ENCODE measurements at regions not wholly inside any gene's neighbourhood (a gene's known extent, or its start where the extent isn't known, plus 50 kb on each side); places are given as distances from the start of the nearest gene placed in this dataset.

DNA sequence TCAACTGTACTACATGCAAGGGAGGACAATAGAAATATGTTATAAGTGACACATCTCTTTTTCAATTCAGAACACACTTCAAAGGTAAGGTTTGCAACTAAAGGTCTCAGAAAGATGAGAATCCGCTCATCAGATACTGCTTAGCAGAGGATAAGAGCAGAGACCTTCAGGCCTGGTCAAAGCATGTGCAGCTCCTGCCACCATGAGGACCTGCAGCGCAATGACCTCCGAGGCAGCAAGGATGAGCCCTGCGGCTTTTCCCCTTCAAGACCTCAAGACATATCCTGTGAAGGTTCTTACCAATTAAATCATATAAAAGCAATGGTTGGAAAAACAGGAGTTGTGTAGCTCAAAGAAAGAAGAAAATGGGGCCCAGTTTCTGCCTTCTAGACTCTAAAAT, 135.8 kb downstream of the TRIM36 start:
- H3K4me1 ChIP-seq (ENCODE audit: insufficient read depth), result no peaks in the 10 kb centered on the region
- TF ChIP-seq EP300 (IDR thresholded peaks at IDR 0.05) (no peak), CTCF (IDR thresholded peaks at IDR 0.05) (no peak), POLR2A (IDR thresholded peaks at IDR 0.05) (no peak)
- no peak overlapping the region for H3K4me3 ChIP-seq
- no peak overlapping the region for H3K27ac ChIP-seq
- intact Hi-C loops (cut with DNase I), result no loop called here
- no peaks in the 10 kb centered on the region for H3K36me3 ChIP-seq
- no peaks in the 10 kb centered on the region for H3K9me3 ChIP-seq
- 51 to 54% (median 52%) methylated on average over 4 of the region's 4 CpGs for WGBS, 3 donors
- DNase-seq, result no peak
- H3K27me3 ChIP-seq, result no peaks in the 10 kb centered on the region

DNA sequence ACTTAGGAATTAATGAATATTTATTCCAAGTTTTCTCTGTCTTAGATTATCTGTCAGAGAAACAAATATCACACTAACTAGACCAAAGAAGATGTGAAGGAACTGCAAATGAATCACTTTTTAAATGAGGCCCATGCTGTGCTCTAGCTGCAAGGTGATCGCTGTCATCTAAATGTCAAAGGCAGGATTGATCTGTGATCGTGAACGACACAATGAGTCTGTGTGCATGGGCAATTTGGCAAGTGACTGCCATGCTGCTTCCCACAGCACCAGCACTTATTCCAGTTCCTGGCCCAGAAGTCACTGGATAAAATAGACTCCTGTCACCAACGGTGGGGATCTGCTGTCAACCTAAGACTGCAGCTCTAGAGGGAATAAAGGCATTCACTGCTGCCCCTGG, 141.2 kb downstream of the TRIM36 start:
- H3K27me3 ChIP-seq, result no peaks in the 10 kb centered on the region
- TF ChIP-seq POLR2A (IDR thresholded peaks at IDR 0.05) (no peak), EP300 (IDR thresholded peaks at IDR 0.05) (no peak), CTCF (IDR thresholded peaks at IDR 0.05) (no peak)
- no peaks in the 10 kb centered on the region for H3K9me3 ChIP-seq
- H3K4me3 ChIP-seq, result no peak overlapping the region
- DNase-seq, result no peak
- 56 to 63% (median 58%) methylated on average over 4 of the region's 4 CpGs for WGBS, 3 donors
- intact Hi-C loops (cut with DNase I), result no loop called here
- no peaks in the 10 kb centered on the region for H3K36me3 ChIP-seq
- no peaks in the 10 kb centered on the region for H3K4me1 ChIP-seq (ENCODE audit: insufficient read depth)
- no peak overlapping the region for H3K27ac ChIP-seq

DNA sequence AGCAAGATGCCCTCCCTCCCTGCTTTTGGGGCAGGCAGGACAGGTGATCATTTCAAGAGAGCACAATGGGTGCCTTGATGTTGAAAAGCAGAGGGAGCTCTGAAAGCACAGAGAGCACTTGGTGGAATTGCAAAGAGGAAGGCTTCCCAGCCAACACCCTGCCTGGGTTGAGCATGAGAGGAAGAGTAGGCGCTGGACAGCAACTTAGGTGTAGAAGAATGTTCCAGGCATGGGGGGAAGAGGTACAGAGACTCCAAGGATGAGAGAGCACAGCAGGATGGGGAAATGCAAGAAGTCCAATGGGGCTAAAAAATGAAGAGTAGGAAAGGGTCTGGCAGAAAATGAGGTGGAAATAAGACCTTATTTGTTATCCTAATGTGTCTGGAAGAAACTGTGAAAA, 144.8 kb downstream of the TRIM36 start:
- Histone ChIP-seq H3K4me1 (ENCODE audit: insufficient read depth) (no peaks in the 10 kb centered on the region), H3K27me3 (no peaks in the 10 kb centered on the region), H3K4me3 (no peak overlapping the region), H3K36me3 (no peaks in the 10 kb centered on the region), H3K9me3 (no peaks in the 10 kb centered on the region), H3K27ac (no peak overlapping the region)
- no peak for DNase-seq
- 38 to 61% (median 55%) methylated on average over 1 of the region's 1 CpG for WGBS, 3 donors
- TF ChIP-seq POLR2A (IDR thresholded peaks at IDR 0.05) (no peak), CTCF (IDR thresholded peaks at IDR 0.05) (no peak), EP300 (IDR thresholded peaks at IDR 0.05) (no peak)
- intact Hi-C loops (cut with DNase I), result no loop called here

GRCh38 chr5:115022303-115022702, 147.4 kb downstream of the TRIM36 start:
- intact Hi-C loops (cut with DNase I), result no loop called here
- DNase-seq, result no peak
- no peak overlapping the region for H3K27ac ChIP-seq
- H3K36me3 ChIP-seq, result no peaks in the 10 kb centered on the region
- no peak overlapping the region for H3K4me3 ChIP-seq
- no peaks in the 10 kb centered on the region for H3K27me3 ChIP-seq
- H3K9me3 ChIP-seq, result no peaks in the 10 kb centered on the region
- no peak for TF ChIP-seq EP300 (IDR thresholded peaks at IDR 0.05)
- TF ChIP-seq POLR2A (IDR thresholded peaks at IDR 0.05), result no peak
- no peak for TF ChIP-seq CTCF (IDR thresholded peaks at IDR 0.05)
- H3K4me1 ChIP-seq (ENCODE audit: insufficient read depth), result no peaks in the 10 kb centered on the region

DNA sequence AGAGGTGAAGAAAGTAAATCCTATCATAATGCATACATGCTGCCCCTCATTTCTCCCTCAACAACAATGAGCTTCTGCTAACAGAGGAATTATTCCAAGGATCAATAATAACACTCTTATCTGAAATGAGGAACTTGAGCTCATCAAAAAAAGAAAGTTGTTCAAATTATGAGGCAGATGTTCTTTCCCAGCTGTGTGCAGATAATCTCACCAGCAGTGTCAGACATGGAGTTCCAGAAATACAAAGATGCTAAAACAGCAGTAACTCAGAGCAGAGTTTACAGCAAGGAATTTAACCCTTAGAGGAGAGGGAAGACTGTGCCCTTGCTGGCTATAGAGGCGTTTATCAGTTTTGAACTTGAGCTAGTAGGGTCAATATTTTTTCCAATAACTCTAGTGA, 153.1 kb downstream of the TRIM36 start:
- no peak for DNase-seq
- 19 to 38% (median 24%) methylated on average over 1 of the region's 1 CpG for WGBS, 3 donors
- H3K27me3 ChIP-seq, result no peaks in the 10 kb centered on the region
- intact Hi-C loops (cut with DNase I), result no loop called here
- no peaks in the 10 kb centered on the region for H3K9me3 ChIP-seq
- H3K27ac ChIP-seq, result no peak overlapping the region
- no peak overlapping the region for H3K4me3 ChIP-seq
- no peak for TF ChIP-seq POLR2A (IDR thresholded peaks at IDR 0.05)
- no peak for TF ChIP-seq CTCF (IDR thresholded peaks at IDR 0.05)
- TF ChIP-seq EP300 (IDR thresholded peaks at IDR 0.05), result no peak
- H3K36me3 ChIP-seq, result no peaks in the 10 kb centered on the region
- H3K4me1 ChIP-seq (ENCODE audit: insufficient read depth), result no peaks in the 10 kb centered on the region
